GM12875 (cell line): ENCODE measurements at regions not wholly inside any gene's neighbourhood (a gene's known extent, or its start where the extent isn't known, plus 50 kb on each side); places are given as distances from the start of the nearest gene placed in this dataset.

Experiments
- H3K4me3 ChIP-seq: one replicate; pipeline ENCODE4 v1.5.1; 2011; ENCODE audit warnings: low read depth, low read length, control low read depth
- TF ChIP-seq, protein P1 (sequence below): IDR thresholded peaks from 2 replicates; pipeline ENCODE4 v1.5.1; 2011; ENCODE audit warnings: low read depth, mild to moderate bottlenecking, control low read depth, inconsistent platforms, low read length, moderate library complexity, borderline replicate concordance; ENCODE audit not compliant: insufficient read depth

DNA sequence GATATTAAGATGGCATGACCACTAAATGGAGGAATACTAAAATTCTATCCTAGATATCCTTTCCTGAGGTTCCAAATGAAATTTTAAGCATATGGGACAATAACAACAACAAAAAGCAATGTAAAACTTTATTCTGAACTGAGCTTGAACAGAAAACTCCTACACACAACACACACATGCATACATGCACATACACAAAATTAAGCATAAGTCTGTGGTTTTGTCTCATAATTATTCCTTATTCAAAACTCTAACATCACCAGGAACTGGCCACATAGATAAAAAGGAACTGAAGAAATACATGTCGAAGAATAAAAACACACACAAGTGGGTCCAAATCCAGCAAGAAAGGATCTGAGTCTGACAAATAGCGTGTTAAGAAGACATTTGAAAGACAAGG is 168.0 kb downstream of the COX18 start:
- H3K4me3 ChIP-seq, result no peak overlapping the region
- TF ChIP-seq, protein P1, sequence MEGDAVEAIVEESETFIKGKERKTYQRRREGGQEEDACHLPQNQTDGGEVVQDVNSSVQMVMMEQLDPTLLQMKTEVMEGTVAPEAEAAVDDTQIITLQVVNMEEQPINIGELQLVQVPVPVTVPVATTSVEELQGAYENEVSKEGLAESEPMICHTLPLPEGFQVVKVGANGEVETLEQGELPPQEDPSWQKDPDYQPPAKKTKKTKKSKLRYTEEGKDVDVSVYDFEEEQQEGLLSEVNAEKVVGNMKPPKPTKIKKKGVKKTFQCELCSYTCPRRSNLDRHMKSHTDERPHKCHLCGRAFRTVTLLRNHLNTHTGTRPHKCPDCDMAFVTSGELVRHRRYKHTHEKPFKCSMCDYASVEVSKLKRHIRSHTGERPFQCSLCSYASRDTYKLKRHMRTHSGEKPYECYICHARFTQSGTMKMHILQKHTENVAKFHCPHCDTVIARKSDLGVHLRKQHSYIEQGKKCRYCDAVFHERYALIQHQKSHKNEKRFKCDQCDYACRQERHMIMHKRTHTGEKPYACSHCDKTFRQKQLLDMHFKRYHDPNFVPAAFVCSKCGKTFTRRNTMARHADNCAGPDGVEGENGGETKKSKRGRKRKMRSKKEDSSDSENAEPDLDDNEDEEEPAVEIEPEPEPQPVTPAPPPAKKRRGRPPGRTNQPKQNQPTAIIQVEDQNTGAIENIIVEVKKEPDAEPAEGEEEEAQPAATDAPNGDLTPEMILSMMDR, result no peak

DNA sequence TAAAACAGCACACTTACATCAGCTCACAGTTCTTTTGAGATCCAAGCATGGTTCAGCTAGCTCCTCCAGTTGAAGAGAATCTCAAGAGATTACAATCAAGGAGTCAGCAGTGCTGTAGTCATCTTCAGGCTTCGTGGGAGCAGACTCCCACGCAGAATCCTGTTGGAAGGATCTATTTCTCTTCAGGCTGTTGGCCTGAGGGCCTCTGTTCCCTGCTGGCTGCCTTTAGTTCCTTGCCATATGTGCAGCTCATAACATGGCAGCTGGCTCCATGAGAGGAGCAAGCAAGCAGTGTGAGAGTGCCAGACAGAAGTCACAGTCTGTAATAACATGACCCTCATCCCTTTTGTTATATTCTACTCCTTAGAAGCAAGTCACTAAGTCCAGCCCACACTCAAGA is 168.6 kb downstream of the COX18 start:
- no peak overlapping the region for H3K4me3 ChIP-seq
- TF ChIP-seq, protein P1, result no peak

DNA sequence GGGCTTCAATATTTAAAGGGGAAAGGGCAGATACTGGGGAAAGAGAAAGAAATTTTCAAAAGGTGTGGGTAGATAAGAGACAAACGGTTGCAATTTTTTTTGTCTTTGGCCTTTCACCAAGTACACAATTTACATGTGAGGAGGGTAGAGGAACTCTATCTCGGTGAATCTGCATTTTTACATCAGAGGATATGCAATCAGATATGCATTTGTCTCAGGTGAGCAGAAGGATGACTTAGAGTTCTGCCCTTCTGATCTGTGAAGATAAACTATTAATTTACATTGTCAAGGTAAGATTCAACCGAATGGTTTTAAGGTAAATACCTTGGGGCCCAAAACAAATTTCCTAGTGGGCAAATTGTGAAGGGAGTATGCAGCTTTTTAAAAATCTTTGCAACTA is 169.9 kb downstream of the COX18 start:
- H3K4me3 ChIP-seq, result no peak overlapping the region
- TF ChIP-seq, protein P1, result no peak

DNA sequence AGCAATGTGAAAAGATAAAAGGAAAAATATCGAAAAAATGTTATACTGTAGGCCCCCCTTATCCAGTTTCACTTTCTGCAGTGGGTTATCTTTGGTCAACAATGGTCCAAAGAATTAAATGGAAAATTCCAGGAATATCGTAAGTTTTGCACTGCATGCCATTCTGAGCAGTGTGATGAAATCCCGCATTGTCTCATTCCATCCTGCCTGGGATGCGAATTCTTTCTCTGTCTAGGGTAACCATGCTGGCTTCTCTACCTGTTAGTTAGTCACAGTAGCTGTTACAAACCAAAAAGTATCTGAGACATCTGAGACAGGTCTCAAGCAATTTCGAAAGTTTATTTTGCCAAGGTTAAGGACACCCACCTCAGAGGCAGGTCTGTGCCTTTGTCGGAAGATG is 170.3 kb downstream of the COX18 start:
- TF ChIP-seq, protein P1, result no peak

DNA sequence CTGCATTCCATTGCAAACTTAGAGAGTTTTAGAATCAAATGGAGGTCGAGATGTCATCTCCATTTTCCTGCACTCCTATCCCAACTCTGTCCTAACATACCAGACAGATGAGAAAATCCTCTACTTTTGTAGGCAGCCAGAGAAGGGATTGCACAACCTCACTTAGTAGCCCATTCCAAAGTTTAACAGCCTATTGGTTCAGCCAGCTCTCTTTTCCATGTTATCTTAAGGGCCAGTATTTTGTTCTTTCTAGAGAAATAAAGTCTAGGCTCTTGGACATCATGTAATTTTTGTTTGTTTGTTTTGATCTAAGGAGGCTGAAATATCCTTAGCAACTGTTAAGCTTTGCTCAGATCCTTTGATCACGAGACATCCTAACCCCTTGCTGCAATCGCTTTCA is 173.0 kb downstream of the COX18 start:
- TF ChIP-seq, protein P1, result no peak
- no peak overlapping the region for H3K4me3 ChIP-seq

More for the DNA sequence above, 170.3 kb downstream of the COX18 start:
- no peak overlapping the region for H3K4me3 ChIP-seq

DNA sequence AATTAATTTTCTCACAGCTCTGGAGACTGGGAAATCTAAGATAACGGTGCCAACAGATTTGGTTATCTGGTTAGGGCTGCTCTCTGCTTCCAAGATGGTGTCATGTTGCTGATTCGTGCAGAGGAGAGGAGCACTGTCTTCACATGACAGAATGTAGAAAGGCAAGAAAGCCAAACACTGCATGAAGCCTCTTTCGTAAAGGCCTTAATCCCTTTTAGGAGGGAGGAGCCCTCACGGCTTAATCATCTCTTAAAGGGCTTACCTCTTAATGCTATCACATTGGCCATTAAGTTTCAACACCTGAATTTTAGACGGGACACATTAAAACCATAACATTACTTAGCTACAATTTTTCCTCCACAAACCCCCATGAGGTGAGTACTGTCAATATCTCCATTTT is 174.1 kb downstream of the COX18 start:
- TF ChIP-seq, protein P1, result no peak
- H3K4me3 ChIP-seq, result no peak overlapping the region

DNA sequence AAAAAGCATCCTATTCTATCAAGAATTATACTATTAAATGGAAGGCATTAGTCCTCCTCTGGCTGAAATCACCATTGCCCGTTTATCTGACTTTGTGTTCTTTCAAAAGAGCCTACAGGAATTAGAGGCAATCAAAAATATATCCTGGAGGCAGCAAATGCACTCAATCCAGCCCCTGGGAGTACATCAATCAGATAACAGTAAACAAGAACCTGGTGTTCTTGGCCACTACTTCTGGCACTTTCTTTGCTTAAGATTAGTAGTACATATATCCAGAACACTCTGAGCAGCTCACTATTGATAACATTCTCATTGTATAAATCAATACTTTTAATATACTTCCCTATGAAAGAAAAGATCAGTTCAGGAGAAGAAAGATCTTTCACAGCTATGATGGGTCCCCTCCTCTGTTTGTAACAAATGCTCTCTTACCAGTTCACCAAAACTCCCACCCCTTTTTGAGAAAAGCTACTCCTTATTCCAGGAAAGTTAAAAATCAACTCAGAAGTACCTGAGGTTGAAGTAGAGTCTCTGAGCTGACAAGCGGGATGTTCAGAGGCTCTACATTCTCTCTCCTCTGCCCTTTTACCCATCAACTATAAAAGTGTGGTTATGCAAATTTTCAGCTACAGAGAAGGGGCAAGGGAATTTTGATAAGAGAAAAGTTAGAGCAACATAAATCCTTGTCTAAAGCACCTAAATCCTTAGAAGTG is 176.0 kb downstream of the COX18 start:
- TF ChIP-seq, protein P1, result no peak

More for the DNA sequence above, 176.0 kb downstream of the COX18 start:
- H3K4me3 ChIP-seq, result no peak overlapping the region
